GM21737 (cell line): ENCODE measurements at regions not wholly inside any gene's neighbourhood (a gene's known extent, or its start where the extent isn't known, plus 50 kb on each side); places are given as distances from the start of the nearest gene placed in this dataset.

Experiments used
- ATAC-seq: cut with Tn5 transposase; IDR thresholded peaks from one replicate; pipeline ENCODE4 v1.9.1; 2021; ENCODE audit warnings: mild to moderate bottlenecking, moderate library complexity; ENCODE audit not compliant: unreplicated experiment

- ATAC-seq = no peak
Observed at GRCh38 chr18:30113454-30113853, 929.1 kb downstream of the DSC3 start.

DNA sequence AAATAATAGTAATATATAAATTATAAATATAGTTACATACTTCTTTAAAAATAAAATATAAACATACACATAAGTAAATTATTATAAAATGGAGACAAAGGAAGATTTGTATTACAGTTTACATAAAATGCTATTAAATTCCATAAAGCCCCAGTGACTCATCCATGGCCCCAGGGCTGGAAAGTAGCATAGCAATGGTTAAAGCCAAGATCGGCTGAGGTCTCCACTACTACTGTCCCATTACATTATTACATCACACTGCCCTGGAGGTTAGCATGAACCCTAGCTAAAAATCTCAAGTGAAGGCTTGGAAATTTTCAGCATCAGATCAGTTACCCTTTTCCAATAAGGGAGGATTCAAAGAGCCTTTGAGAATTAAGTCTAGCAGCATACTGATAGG, 936.2 kb downstream of the DSC3 start:
- no peak for ATAC-seq

DNA sequence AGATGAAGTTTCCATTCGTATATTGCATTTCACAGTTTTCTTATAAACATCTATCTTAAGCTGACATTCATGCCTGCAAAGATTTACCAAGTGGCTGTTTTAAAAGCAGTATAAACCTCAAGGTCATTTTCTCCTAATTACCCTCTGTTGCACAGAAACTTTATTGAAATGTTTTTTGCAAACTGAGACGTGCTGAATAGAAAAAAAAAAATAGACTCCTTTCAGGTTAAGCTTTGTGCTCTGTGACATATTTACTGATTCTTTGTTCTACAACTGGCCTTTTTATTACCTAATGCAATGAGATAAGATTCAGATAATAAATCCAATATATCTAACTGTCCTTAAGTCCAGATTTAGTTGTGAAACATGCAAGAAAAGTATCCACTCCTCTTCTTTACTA, 938.7 kb downstream of the DSC3 start:
- ATAC-seq = no peak

DNA sequence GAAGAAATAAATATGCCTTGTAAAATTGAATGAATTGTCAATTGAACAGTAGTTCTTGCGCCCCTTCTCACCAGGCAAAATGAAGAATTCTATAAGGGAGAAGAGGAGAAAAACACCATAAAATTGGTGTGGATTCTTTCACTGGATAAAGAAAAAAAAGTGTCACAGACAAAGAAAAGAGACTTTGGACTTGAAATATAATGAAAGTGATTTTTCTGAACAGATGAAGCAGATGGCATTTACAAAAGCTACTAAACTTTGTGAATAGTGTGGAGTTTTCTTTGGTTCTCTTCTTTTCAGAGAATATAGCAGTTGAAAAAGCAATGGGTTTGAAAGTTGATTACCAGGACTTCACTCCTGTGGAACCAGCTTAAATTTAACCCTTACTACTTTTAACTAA, 945.7 kb downstream of the DSC3 start:
- no peak for ATAC-seq

GRCh38 chr18:30094556-30094955, 948.0 kb downstream of the DSC3 start:
- no peak for ATAC-seq

GRCh38 chr18:30093376-30093775, 949.2 kb downstream of the DSC3 start:
- ATAC-seq = no peak

DNA sequence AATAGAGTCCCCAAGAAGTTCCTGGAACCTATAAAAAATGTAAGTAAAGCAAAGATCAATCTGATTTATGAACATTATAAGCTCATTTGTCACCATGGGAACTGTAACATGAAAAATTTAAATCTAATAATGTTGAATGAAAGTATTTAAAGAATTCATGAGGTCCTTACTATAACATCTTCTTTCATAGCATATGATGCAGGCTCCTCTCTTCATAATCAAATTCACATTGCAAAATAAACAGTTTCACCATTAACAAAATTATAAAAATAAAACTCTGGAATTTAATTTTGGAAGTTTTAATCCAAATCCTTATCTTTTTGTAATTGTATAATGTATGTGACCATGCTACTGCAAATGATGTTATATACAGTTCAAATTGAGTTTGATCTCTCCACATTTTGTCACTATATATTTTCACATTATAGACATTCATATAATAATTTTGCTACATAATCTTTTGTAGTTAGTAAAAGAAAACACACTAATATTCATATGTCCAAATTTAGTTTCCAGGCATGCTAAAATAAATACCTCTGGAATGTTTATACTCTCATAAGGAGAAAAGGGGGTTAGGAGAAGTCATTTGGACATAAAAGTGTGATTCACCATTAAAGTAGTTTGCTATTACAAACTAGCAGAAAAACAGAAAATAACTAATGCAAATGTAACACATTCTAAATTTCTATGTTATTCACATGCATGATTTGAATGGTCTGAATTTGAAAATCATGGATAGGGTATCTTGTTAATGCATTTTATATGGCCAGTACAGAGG, 954.1 kb downstream of the DSC3 start:
- ATAC-seq = no peak

GRCh38 chr18:30086351-30086750, 956.2 kb downstream of the DSC3 start:
- no peak for ATAC-seq

GRCh38 chr18:30081122-30081521, 961.4 kb downstream of the DSC3 start:
- ATAC-seq = no peak

DNA sequence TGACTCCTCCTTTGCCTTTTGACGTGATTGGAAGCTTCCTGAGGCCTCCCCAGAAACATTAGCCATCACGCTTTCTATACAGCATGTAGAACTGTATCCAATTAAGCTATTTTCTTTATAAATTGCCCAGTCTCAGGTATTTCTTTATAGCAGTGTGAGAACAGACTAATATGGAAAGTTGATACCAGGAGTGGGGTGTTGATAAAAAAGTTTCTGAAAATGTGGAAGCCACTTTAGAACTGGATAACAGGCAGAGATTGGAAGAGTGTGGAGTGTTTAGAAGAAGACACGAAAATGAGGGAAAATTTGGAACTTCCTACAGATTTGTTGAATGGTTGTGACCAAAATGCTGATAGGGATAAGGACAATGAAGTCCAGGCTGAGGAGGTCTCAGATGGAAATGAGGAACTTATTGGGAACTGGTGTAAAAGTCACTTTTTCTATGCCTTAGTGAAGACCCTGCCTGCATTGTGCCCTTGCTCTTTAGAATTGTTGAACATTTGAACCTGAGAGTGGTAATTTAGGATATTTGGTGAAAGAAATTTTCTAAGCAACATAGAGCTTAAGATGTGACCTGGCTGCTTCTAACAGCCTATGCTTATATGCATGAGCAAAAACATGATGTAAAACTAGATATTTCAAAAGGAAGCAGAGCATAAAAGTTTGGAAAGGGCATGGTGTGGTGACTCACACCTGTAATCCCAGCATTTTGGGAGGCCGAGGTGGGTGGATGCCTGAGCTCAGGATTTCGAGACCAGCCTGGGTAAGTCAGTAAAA, 969.7 kb downstream of the DSC3 start:
- ATAC-seq = no peak

GRCh38 chr18:30066288-30066687, 976.3 kb downstream of the DSC3 start:
- ATAC-seq = no peak

- ATAC-seq = no peak
Observed at GRCh38 chr18:30057398-30057797, 985.1 kb downstream of the DSC3 start.

DNA sequence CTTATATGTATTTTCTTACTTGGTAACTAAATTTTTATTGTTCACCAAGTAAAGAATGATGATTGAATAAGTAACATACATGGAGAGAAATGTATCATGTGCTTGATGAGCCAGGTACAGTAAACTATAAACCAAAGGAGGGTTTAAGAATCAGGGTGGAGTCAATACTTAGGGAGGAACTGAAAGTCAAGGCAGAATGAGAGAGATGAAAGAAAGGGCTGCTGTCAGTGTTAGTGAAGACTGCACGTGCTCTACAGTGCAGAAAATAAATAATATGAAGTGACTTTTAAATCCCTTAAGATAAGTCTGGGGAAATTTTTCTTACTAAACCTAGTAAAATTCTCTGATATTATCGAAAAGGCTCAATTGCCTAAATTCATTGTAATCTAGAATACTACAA, 986.0 kb downstream of the DSC3 start:
- ATAC-seq = no peak

GRCh38 chr18:30044496-30044895, 998.0 kb downstream of the DSC3 start:
- ATAC-seq = no peak

GRCh38 chr18:30039201-30039600, 1003.3 kb downstream of the DSC3 start:
- no peak for ATAC-seq

- ATAC-seq = no peak
Observed at GRCh38 chr18:30034818-30035217, 1007.7 kb downstream of the DSC3 start.

- ATAC-seq = no peak
Observed at GRCh38 chr18:30016179-30016578, 1026.4 kb downstream of the DSC3 start.

- no peak for ATAC-seq
Observed at GRCh38 chr18:30004965-30005364, 1037.6 kb downstream of the DSC3 start.

DNA sequence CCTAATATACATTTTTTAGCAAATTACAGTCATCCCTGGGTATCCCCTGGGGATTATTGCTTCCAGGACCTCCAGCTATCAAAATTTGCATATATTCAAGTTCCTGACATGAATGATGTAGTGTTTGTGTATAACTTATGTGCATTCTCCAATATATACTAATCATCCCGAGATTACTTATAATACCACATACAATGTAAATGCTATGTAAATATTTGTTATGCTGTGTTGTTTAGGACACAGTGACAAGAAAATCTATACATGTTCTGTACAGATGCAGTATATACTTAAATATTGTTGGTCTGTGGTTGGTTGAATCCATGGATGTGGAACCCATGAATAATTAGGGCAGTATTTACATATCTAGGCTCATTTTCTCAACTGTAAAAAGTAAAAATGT, 1060.3 kb downstream of the DSC3 start:
- ATAC-seq = no peak

DNA sequence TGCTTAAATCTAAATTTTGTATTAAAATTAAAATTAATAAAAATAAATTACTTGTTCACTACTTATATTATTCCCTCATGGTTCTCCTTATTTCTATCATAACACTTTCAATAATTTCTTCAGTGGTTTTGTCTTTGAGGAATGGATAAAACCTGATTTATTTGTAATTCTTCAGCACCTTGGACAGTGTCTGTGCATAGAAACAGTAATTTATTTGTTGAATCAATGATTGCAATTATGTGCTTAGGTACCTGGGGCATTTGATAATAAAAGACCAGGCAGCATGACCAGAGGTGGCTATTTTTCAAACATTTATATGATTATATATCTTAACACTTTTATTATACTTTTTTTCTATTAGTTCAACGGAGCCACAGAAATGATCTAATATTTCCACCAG, 1062.7 kb downstream of the DSC3 start:
- no peak for ATAC-seq

DNA sequence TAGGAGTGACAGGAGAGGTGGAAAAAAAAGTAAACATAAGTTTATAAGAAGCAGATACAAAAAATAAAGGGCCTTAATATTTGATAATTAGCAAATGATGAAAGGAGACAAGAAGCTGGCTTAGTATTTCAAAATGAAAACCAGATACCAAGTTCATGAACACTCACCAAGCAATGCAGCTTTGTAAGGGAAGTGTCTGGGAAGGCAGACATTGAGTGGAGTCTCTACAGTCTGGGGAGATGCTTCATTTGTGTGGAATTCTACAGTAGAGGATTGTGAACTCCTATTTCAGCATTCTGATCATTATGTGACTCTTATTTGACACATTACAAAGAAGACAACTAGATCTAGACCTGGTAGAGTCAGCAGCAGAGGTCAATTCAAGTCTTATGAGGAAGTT, 1072.7 kb downstream of the DSC3 start:
- ATAC-seq = no peak

DNA sequence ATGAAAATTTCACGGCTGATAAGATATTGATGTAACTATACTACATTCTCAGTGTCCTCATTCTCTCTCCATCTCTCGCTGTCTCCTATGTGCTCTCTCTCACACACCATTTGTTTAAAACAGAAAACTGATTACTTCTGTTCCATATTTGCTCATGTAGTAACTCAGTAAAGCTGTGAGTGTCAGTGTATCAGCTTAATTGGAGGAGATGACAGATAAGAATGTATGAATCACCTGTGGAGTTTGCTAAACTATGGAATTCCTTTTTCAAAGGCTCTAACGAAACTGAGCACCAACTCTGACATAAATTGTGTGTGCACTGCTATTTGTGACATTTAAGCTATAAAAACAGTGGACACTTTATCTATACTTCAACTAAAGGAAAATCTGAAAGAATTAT, 1080.0 kb downstream of the DSC3 start:
- ATAC-seq = no peak
